BJ (cell line): ENCODE measurements at regions not wholly inside any gene's neighbourhood (a gene's known extent, or its start where the extent isn't known, plus 50 kb on each side); places are given as distances from the start of the nearest gene placed in this dataset.

ENCODE experiments used
- CTCF ChIA-PET: fragments of 350-600 bp; formaldehyde crosslinking; extraction: SDS; loops from one replicate; lab custom pipeline; 2021; ENCODE audit warnings: antibody characterized with exemption, inconsistent platforms; lab: Yijun Ruan, JAX
- POLR2A ChIA-PET: fragments of 300-600 bp; sonication (Branson Sonifier 250); formaldehyde crosslinking; extraction: SDS; loops from one replicate; lab custom pipeline; 2021; ENCODE audit warnings: antibody characterized with exemption; lab: Charles Lee
- DNase-seq: peaks from one replicate; pipeline ENCODE4 v3.0.0-alpha.2; 2011; ENCODE audit warnings: low read depth
- H3K27me3 ChIP-seq: 2 replicates; pipeline ENCODE4 v1.6.0; 2011; ENCODE audit warnings: low read length; ENCODE audit not compliant: control insufficient read depth, insufficient read depth
- H3K36me3 ChIP-seq: 2 replicates; pipeline ENCODE4 v1.5.1; 2011; ENCODE audit warnings: low read length; ENCODE audit not compliant: control insufficient read depth, insufficient read depth
- H3K4me3 ChIP-seq: 2 replicates; pipeline ENCODE4 v1.5.1; 2011; ENCODE audit warnings: low read depth, mild to moderate bottlenecking, control low read depth, low read length
- CTCF ChIP-seq: IDR thresholded peaks from 2 replicates; pipeline ENCODE4 v1.5.1; 2011; ENCODE audit warnings: low read depth, mild to moderate bottlenecking, control low read depth, inconsistent platforms, low read length, moderate library complexity; ENCODE audit not compliant: insufficient read depth

GRCh38 chr11:15774388-15774939 lies 581.9 kb downstream of the SOX6 start:
- ChIA-PET CTCF (interaction anchor here (0.7 to 1.8 kb wide), 3 partner anchors 17 to 125 kb away, joined by 3 to 6 read pairs (median 4); no protein-coding TSS in a partner anchor), POLR2A (interaction anchor here (0.7 kb wide), 1 partner anchor 125 kb away, joined by 3 read pairs; no protein-coding TSS in a partner anchor)
- no peak for TF ChIP-seq CTCF
- Histone ChIP-seq H3K4me3 (no peak overlapping the region), H3K36me3 (no peaks in the 10 kb centered on the region), H3K27me3 (no peaks in the 10 kb centered on the region; the same call in 1 of the 2 replicates)
- no peak for DNase-seq

- POLR2A ChIA-PET: no interaction called here
- Histone ChIP-seq H3K27me3 (no peaks in the 10 kb centered on the region; the same call in 1 of the 2 replicates), H3K36me3 (no peaks in the 10 kb centered on the region), H3K4me3 (no peak overlapping the region)
- no peak for DNase-seq
- TF ChIP-seq CTCF: no peak
- CTCF ChIA-PET: interaction anchor here (0.8 to 1.3 kb wide), 2 partner anchors 17 to 45 kb away, joined by 4 read pairs; no protein-coding TSS in a partner anchor
Measured at GRCh38 chr11:15775015-15775541, 581.3 kb downstream of the SOX6 start.

- Histone ChIP-seq H3K36me3 (no peaks in the 10 kb centered on the region), H3K27me3 (no peaks in the 10 kb centered on the region; the same call in 1 of the 2 replicates), H3K4me3 (no peak overlapping the region)
- POLR2A ChIA-PET: no interaction called here
- no peak for TF ChIP-seq CTCF
- DNase-seq: no peak
- CTCF ChIA-PET: interaction anchor here (0.8 to 1.3 kb wide), 2 partner anchors 16 to 44 kb away, joined by 4 read pairs; no protein-coding TSS in a partner anchor
Measured at GRCh38 chr11:15775797-15776196, 580.5 kb downstream of the SOX6 start.

GRCh38 chr11:15776366-15776765 lies 580.0 kb downstream of the SOX6 start:
- CTCF ChIA-PET: no interaction called here
- H3K27me3 ChIP-seq: no peaks in the 10 kb centered on the region; the same call in 1 of the 2 replicates
- POLR2A ChIA-PET: no interaction called here
- no peak for TF ChIP-seq CTCF
- DNase-seq: no peak
- H3K4me3 ChIP-seq: no peak overlapping the region
- no peaks in the 10 kb centered on the region for H3K36me3 ChIP-seq

GRCh38 chr11:15779518-15779917 lies 576.8 kb downstream of the SOX6 start:
- ChIA-PET CTCF (interaction anchor here (0.6 kb wide), 1 partner anchor 871 kb away, joined by 3 read pairs; no protein-coding TSS in a partner anchor), POLR2A (no interaction called here)
- Histone ChIP-seq H3K36me3 (no peaks in the 10 kb centered on the region), H3K27me3 (no peaks in the 10 kb centered on the region; the same call in 1 of the 2 replicates), H3K4me3 (no peak overlapping the region)
- TF ChIP-seq CTCF: no peak
- no peak for DNase-seq
